ENCODE measurements at regions not wholly inside any gene's neighbourhood (a gene's known extent, or its start where the extent isn't known, plus 50 kb on each side); places are given as distances from the start of the nearest gene placed in this dataset.
A peak's percentile ranks its signal among the peaks of the same experiment; 100 is the strongest.

- ATAC-seq (no peak), DNase-seq (no peak)
- no peaks in the 10 kb centered on the region for H3K9me3 ChIP-seq
- 50% methylated on average over 7 of the region's 8 CpGs for WGBS (ENCODE audit: insufficient coverage, low coverage, low lambda C conversion rate, missing lambda C conversion rate)
- TF ChIP-seq POLR2A (IDR thresholded peaks at IDR 0.05), result no peak
- no peak for TF ChIP-seq CTCF (IDR thresholded peaks at IDR 0.05)
- H3K27me3 ChIP-seq, result no peaks in the 10 kb centered on the region
- peaks cover 0 to 13% (median 4%) of the 10 kb centered on the region in 4 donors for H3K36me3 ChIP-seq
- peaks cover 0 to 21% (median 12%) of the 10 kb centered on the region in 4 donors for H3K4me1 ChIP-seq
- no peak overlapping the region for H3K4me3 ChIP-seq
- peak overlapping the region; percentile 36 to 77 (median 48) for H3K27ac ChIP-seq
- intact Hi-C loops (cut with DNase I), result no loop called here
Measured at GRCh38 chr12:124380796-124381455, 86.0 kb downstream of the RFLNA start.

- intact Hi-C loops (cut with DNase I), result loop anchor here in 1 of 2 donors (10.0 kb wide), 1 partner anchor 375 kb away; no protein-coding TSS in a partner anchor
- Histone ChIP-seq H3K4me1 (peaks cover 0 to 23% (median 14%) of the 10 kb centered on the region in 4 donors), H3K36me3 (peaks cover 0 to 13% (median 4%) of the 10 kb centered on the region in 4 donors), H3K9me3 (no peaks in the 10 kb centered on the region), H3K4me3 (no peak overlapping the region), H3K27ac (peak overlapping the region; percentile 36 to 77 (median 48)), H3K27me3 (no peaks in the 10 kb centered on the region)
- DNase-seq (peak in 1 of 3 donors; percentile 46), ATAC-seq (peak; percentile 36 to 49 (median 43))
- no peak for TF ChIP-seq POLR2A (IDR thresholded peaks at IDR 0.05)
- TF ChIP-seq CTCF (IDR thresholded peaks at IDR 0.05), result peak; percentile 20 to 25 (median 21)
- WGBS (ENCODE audit: insufficient coverage, low coverage, low lambda C conversion rate, missing lambda C conversion rate), result 45% methylated on average over 8 of the region's 31 CpGs
Measured at GRCh38 chr12:124379938-124380754, 85.3 kb downstream of the RFLNA start.

GRCh38 chr12:124379379-124379937 lies 84.6 kb downstream of the RFLNA start:
- Histone ChIP-seq H3K9me3 (no peaks in the 10 kb centered on the region), H3K4me3 (no peak overlapping the region), H3K36me3 (peaks cover 0 to 13% (median 4%) of the 10 kb centered on the region in 4 donors), H3K27ac (peak overlapping the region in 2 of 3 donors; percentile 47 to 77), H3K4me1 (peaks cover 0 to 30% (median 17%) of the 10 kb centered on the region in 4 donors), H3K27me3 (no peaks in the 10 kb centered on the region)
- intact Hi-C loops (cut with DNase I), result loop anchor here in 1 of 2 donors (10.0 kb wide), 1 partner anchor 375 kb away; no protein-coding TSS in a partner anchor
- no peak for ATAC-seq
- 87% methylated on average over 12 of the region's 17 CpGs for WGBS (ENCODE audit: insufficient coverage, low coverage, low lambda C conversion rate, missing lambda C conversion rate)
- no peak for TF ChIP-seq CTCF (IDR thresholded peaks at IDR 0.05)
- no peak for TF ChIP-seq POLR2A (IDR thresholded peaks at IDR 0.05)
- DNase-seq, result no peak

- no peaks in the 10 kb centered on the region for H3K9me3 ChIP-seq
- H3K27me3 ChIP-seq, result no peaks in the 10 kb centered on the region
- WGBS (ENCODE audit: insufficient coverage, low coverage, low lambda C conversion rate, missing lambda C conversion rate), result 90% methylated on average over 2 of the region's 13 CpGs
- ATAC-seq, result no peak
- DNase-seq, result no peak
- peak overlapping the region in 2 of 3 donors; percentile 47 to 77 for H3K27ac ChIP-seq
- no peak overlapping the region for H3K4me3 ChIP-seq
- intact Hi-C loops (cut with DNase I), result loop anchor here in 1 of 2 donors (10.0 kb wide), 1 partner anchor 376 kb away; no protein-coding TSS in a partner anchor
- peaks cover 0 to 35% (median 20%) of the 10 kb centered on the region in 4 donors for H3K4me1 ChIP-seq
- H3K36me3 ChIP-seq, result peaks cover 0 to 13% (median 4%) of the 10 kb centered on the region in 4 donors
- TF ChIP-seq POLR2A (IDR thresholded peaks at IDR 0.05) (no peak), CTCF (IDR thresholded peaks at IDR 0.05) (no peak)
Measured at GRCh38 chr12:124378926-124379325, 84.0 kb downstream of the RFLNA start.

Measured in right lobe of liver (tissue), 6 donors.